ENCODE measurements at regions not wholly inside any gene's neighbourhood (a gene's known extent, or its start where the extent isn't known, plus 50 kb on each side); places are given as distances from the start of the nearest gene placed in this dataset.

- TF ChIP-seq FOXA3 (CRISPR knock-in tag; conservative IDR thresholded peaks at IDR 0.05 in 1 of 2, IDR thresholded peaks at IDR 0.05 in 1 of 2) (no peak; a peak in 1 of 4 replicates), POLR2A (conservative IDR thresholded peaks at IDR 0.05) (no peak), TAF1 (IDR thresholded peaks at IDR 0.05; ENCODE audit: control insufficient read depth, extremely low read depth, insufficient read depth, low read length, severe bottlenecking) (no peak), TEAD4 (IDR thresholded peaks at IDR 0.05; ENCODE audit: low read length) (no peak), TEAD4 (CRISPR knock-in tag; IDR thresholded peaks at IDR 0.05; ENCODE audit: borderline replicate concordance) (0 out of 2 replicates have a peak, but pooled peaks have one; percentile 19), YY1 (IDR thresholded peaks at IDR 0.05; ENCODE audit: borderline replicate concordance in 1 of 3, control insufficient read depth in 1 of 3, extremely low read depth in 1 of 3, insufficient read depth in 3 of 3, insufficient read length in 1 of 3, insufficient replicate concordance in 2 of 3, low read depth in 1 of 3, low read length in 2 of 3) (no peak), SRF (CRISPR knock-in tag; IDR thresholded peaks at IDR 0.05) (no peak)
Observed at GRCh38 chr6:159103396-159104162, 58.8 kb upstream of the TAGAP start.
